Lower lobe of right lung (tissue), 2 donors: ENCODE measurements at regions not wholly inside any gene's neighbourhood (a gene's known extent, or its start where the extent isn't known, plus 50 kb on each side); places are given as distances from the start of the nearest gene placed in this dataset.

Experiments used
- ATAC-seq, 2 donors: fragments of 200-7000 bp; cut with Tn5 transposase; one replicate each; pipeline ENCODE4 v1.9.1; 2020 to 2022; ENCODE audit warnings: mild to moderate bottlenecking in 2 of 2, moderate library complexity in 2 of 2
- DNase-seq: peaks from one replicate; pipeline ENCODE4 v3.0.0-alpha.2; 2020
- H3K27ac ChIP-seq: fragments of 200-600 bp; one replicate; pipeline ENCODE4 v1.8.0; 2022
- H3K27me3 ChIP-seq: fragments of 200-600 bp; one replicate; pipeline ENCODE4 v1.8.0; 2022; ENCODE audit warnings: low read depth
- H3K36me3 ChIP-seq: fragments of 200-600 bp; one replicate; pipeline ENCODE4 v1.8.0; 2022; ENCODE audit warnings: mild to moderate bottlenecking
- H3K4me1 ChIP-seq: fragments of 200-600 bp; one replicate; pipeline ENCODE4 v1.8.0; 2022
- H3K4me3 ChIP-seq: fragments of 200-600 bp; one replicate; pipeline ENCODE4 v1.8.0; 2022; ENCODE audit warnings: mild to moderate bottlenecking
- H3K9me3 ChIP-seq: fragments of 200-600 bp; one replicate; pipeline ENCODE4 v1.8.0; 2022
- intact Hi-C: fragments of 100-400 bp; cut with DNase I; formaldehyde crosslinking; loops from one replicate; pipeline ENCODE4 v1.11.0; 2022
- TF ChIP-seq, protein P1 (sequence below): fragments of 200-600 bp; IDR thresholded peaks from one replicate; pipeline ENCODE4 v1.8.0; 2022; ENCODE audit warnings: antibody characterized with exemption, mild to moderate bottlenecking
- donor health status: DM: no; HTN: yes; CAD: no; lungs with severe emphysema.

- Histone ChIP-seq H3K27ac (no peak overlapping the region), H3K4me3 (no peak overlapping the region), H3K4me1 (peaks cover 8% of the 10 kb centered on the region), H3K27me3 (no peaks in the 10 kb centered on the region), H3K9me3 (no peaks in the 10 kb centered on the region), H3K36me3 (no peaks in the 10 kb centered on the region)
- ATAC-seq (no peak), DNase-seq (no peak)
- intact Hi-C loops, result no loop called here
- TF ChIP-seq, protein P1, sequence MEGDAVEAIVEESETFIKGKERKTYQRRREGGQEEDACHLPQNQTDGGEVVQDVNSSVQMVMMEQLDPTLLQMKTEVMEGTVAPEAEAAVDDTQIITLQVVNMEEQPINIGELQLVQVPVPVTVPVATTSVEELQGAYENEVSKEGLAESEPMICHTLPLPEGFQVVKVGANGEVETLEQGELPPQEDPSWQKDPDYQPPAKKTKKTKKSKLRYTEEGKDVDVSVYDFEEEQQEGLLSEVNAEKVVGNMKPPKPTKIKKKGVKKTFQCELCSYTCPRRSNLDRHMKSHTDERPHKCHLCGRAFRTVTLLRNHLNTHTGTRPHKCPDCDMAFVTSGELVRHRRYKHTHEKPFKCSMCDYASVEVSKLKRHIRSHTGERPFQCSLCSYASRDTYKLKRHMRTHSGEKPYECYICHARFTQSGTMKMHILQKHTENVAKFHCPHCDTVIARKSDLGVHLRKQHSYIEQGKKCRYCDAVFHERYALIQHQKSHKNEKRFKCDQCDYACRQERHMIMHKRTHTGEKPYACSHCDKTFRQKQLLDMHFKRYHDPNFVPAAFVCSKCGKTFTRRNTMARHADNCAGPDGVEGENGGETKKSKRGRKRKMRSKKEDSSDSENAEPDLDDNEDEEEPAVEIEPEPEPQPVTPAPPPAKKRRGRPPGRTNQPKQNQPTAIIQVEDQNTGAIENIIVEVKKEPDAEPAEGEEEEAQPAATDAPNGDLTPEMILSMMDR, result no peak
These were observed 318.9 kb downstream of the CXCL12 start for GRCh38 chr10:44065788-44066526.

DNA sequence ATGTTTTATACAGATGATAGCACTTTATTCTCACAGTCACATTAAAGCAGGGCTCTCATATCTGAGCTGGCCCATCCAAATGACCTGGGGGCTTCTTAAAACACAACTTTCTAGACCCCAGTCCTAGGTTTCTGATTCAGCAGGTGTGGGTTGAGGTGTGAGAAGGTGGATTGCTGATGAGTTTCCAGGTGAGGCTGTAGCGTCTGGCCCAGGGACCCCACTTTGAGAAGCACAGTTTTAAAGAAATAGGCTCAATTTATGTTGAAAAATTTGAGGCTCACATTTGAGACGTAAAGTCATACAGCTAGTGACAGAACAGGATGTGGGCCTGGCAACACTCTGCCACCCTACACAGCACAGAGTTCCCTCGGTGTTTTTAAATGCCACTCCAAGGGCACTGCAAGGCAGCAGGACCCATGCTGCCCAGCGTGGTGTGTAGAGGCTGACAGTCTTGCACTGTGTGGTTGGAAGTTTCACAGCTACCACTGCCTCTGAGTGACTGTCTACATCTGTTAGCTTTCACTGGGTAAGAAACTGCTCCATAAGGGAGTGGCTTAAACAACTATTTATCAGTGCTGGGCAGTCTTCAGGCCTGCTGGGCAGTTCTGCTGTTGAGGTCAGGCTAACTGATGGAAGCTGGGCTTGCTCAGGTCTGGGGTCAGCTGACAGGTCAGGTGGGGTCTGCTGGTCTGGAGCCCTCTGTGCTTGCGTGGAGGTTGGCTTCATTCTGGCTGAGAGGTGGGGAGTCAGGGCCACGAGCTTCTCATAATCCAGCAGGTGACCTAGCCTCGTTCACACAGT lies 319.7 kb downstream of the CXCL12 start:
- Histone ChIP-seq H3K27ac (no peak overlapping the region), H3K27me3 (no peaks in the 10 kb centered on the region), H3K36me3 (no peaks in the 10 kb centered on the region), H3K4me3 (no peak overlapping the region), H3K9me3 (no peaks in the 10 kb centered on the region), H3K4me1 (peaks cover 8% of the 10 kb centered on the region)
- no peak for ATAC-seq
- DNase-seq, result no peak
- intact Hi-C loops, result no loop called here
- TF ChIP-seq, protein P1, result no peak

- H3K27ac ChIP-seq, result no peak overlapping the region
- TF ChIP-seq, protein P1, result no peak
- no peaks in the 10 kb centered on the region for H3K9me3 ChIP-seq
- H3K36me3 ChIP-seq, result no peaks in the 10 kb centered on the region
- ATAC-seq (no peak), DNase-seq (no peak)
- H3K27me3 ChIP-seq, result no peaks in the 10 kb centered on the region
- peaks cover 8% of the 10 kb centered on the region for H3K4me1 ChIP-seq
- intact Hi-C loops, result no loop called here
- H3K4me3 ChIP-seq, result no peak overlapping the region
These were observed 320.6 kb downstream of the CXCL12 start for GRCh38 chr10:44064317-44064716.

DNA sequence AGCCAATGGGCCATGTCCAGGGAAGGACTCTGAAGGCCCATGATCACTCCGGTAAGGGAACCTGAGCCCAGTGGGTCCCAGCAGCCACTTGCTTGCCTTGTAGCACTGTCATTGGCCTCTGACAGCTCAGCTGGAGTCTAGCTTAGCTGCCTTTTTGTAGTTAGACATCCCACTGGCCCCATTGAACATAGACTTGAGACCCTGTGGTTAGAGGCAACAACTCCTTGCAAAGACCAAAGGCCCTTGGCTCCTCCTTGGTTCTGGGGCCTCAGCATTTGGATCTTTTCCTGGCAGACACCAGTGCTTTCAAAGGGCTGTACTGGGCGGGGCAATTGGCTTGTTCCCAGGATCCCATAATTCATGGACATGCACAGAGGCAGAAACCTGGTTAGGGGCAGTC lies 321.2 kb downstream of the CXCL12 start:
- H3K4me3 ChIP-seq, result no peak overlapping the region

GRCh38 chr10:44060719-44061118 lies 324.2 kb downstream of the CXCL12 start:
- H3K27ac ChIP-seq, result no peak overlapping the region
- TF ChIP-seq, protein P1, result no peak
- no peaks in the 10 kb centered on the region for H3K27me3 ChIP-seq
- intact Hi-C loops, result no loop called here
- no peak for ATAC-seq
- no peak overlapping the region for H3K4me3 ChIP-seq
- H3K4me1 ChIP-seq, result peaks cover 6% of the 10 kb centered on the region
- H3K36me3 ChIP-seq, result no peaks in the 10 kb centered on the region
- no peak for DNase-seq
- H3K9me3 ChIP-seq, result no peaks in the 10 kb centered on the region

More for the DNA sequence above, 321.2 kb downstream of the CXCL12 start:
- Histone ChIP-seq H3K27me3 (no peaks in the 10 kb centered on the region), H3K4me1 (peaks cover 8% of the 10 kb centered on the region), H3K9me3 (no peaks in the 10 kb centered on the region), H3K27ac (no peak overlapping the region), H3K36me3 (no peaks in the 10 kb centered on the region)
- no peak for ATAC-seq
- TF ChIP-seq, protein P1, result no peak
- DNase-seq, result no peak
- intact Hi-C loops, result no loop called here
